Tibial artery (tissue), 4 donors: ENCODE measurements at regions not wholly inside any gene's neighbourhood (a gene's known extent, or its start where the extent isn't known, plus 50 kb on each side); places are given as distances from the start of the nearest gene placed in this dataset.

Experiments used
- DNase-seq, 2 donors: peaks; one replicate each; pipeline ENCODE4 v3.0.0-alpha.2; 2019
- H3K27ac ChIP-seq, 2 donors: fragments of 200-600 bp; sonication (generic) in 1 of 2; 1 replicate in 1 of 2; 2 replicates in 1 of 2; pipeline ENCODE4 v1.5.1; 2018 to 2019; ENCODE audit warnings: mild to moderate bottlenecking in 1 of 2
- H3K27me3 ChIP-seq, 2 donors: fragments of 200-600 bp; sonication (generic) in 1 of 2; one replicate each; pipeline versions ENCODE4 v1.5.1 to v1.6.0; 2016 to 2019
- H3K36me3 ChIP-seq, 3 donors: fragments of 200-600 bp; sonication (generic) in 2 of 3; one replicate each; pipeline ENCODE4 v1.5.1; 2016 to 2019; ENCODE audit warnings: mild to moderate bottlenecking in 2 of 3
- H3K4me1 ChIP-seq, 4 donors: fragments of 200-600 bp; sonication (generic) in 2 of 4; 1 replicate in 3 of 4; 2 replicates in 1 of 4; pipeline ENCODE4 v1.5.1; 2016 to 2019
- H3K4me3 ChIP-seq, 2 donors: fragments of 200-600 bp; sonication (generic) in 1 of 2; 1 replicate in 1 of 2; 2 replicates in 1 of 2; pipeline ENCODE4 v1.5.1; 2018 to 2019; ENCODE audit warnings: mild to moderate bottlenecking in 2 of 2
- H3K9me3 ChIP-seq, 3 donors: fragments of 200-600 bp; sonication (generic) in 1 of 3; one replicate each; pipeline ENCODE4 v1.5.1; 2016 to 2019
- CTCF ChIP-seq, 2 experiments: fragments of 200-600 bp in 1 of 2; fragments of 450-650 bp in 1 of 2; IDR thresholded peaks; one replicate each; pipeline ENCODE4 v1.5.1; 2017 to 2019; ENCODE audit warnings: antibody characterized with exemption in 2 of 2, mild to moderate bottlenecking in 1 of 2, moderate library complexity in 1 of 2
- intact Hi-C: fragments of 100-400 bp; cut with DNase I; formaldehyde crosslinking; loops from one replicate; pipeline ENCODE4 v1.15.0; 2023; ENCODE audit warnings: low total_unique reads

GRCh38 chr10:88067737-88068136 is 204.3 kb downstream of the PTEN start:
- H3K9me3 ChIP-seq = no peaks in the 10 kb centered on the region
- no peak for TF ChIP-seq CTCF (IDR thresholded peaks at IDR 0.05)
- DNase-seq = no peak
- no peaks in the 10 kb centered on the region for H3K36me3 ChIP-seq
- intact Hi-C loops = no loop called here
- H3K4me3 ChIP-seq = no peak overlapping the region
- no peak overlapping the region for H3K27ac ChIP-seq
- no peaks in the 10 kb centered on the region for H3K27me3 ChIP-seq
- peaks cover 0 to 27% (median 20%) of the 10 kb centered on the region in 4 donors for H3K4me1 ChIP-seq

DNA sequence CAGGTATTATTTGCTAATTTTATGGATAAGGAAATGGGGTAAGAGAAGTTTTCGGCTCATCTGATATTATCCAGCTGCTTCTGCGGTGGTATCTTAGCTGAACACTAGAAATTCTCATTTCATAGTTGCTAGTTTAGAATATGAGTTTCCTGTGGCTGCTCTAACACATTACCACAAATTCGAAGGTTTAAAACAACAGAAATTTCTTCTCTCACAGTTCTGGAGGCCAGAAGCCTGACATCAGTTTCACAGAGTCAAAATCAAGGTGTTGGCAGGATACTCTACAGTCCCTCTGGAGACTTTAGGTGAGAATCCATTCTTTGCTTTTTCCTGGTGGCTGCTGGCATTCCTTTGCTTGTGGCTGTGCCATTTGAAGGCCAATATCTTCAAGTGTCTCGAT is 205.9 kb downstream of the PTEN start:
- no peaks in the 10 kb centered on the region for H3K27me3 ChIP-seq

DNA sequence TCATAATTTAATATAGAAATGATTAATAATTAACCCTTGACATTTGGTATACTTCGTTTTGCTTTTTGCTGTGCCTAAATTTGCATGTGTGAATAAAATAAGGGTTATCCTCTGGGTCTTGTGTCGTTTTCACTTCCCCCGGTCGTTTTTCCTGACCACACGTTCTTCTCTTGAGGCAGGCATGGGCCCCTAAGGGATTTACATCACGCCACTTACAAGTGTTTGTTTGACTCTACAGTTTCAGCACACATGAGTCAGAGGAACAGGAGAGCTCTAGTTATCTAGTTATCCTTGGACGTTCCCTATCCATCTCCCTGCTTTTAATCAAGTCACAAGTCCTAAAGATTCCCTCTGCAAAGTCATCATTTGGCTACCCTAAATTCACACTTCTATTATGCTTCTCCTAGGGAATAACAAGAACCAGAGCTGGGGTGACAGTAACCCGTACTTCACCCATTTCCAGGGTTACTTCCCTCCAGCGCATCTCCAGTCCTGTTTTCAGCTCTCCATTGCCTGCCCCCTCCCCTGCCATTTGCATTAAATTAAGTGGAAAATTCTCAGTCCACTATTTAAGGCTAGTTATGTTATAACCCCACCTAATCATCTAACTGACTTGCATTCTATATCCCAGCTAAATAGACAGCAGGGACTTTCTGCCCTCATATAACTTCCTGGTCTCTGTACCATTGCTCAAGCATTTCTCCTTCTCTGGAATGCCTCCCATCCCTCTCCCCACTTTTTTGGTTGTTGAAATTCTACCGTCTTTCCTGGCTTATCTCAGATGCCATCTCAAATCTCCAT is 206.9 kb downstream of the PTEN start:
- peaks cover 0 to 2% (median 0%) of the 10 kb centered on the region in 4 donors for H3K4me1 ChIP-seq
- no peaks in the 10 kb centered on the region for H3K9me3 ChIP-seq
- DNase-seq = no peak
- no peaks in the 10 kb centered on the region for H3K36me3 ChIP-seq
- intact Hi-C loops = no loop called here
- no peak for TF ChIP-seq CTCF (IDR thresholded peaks at IDR 0.05)
- H3K4me3 ChIP-seq = no peak overlapping the region
- no peak overlapping the region for H3K27ac ChIP-seq
- H3K27me3 ChIP-seq = no peaks in the 10 kb centered on the region

More for the DNA sequence above, 205.9 kb downstream of the PTEN start:
- no peak for TF ChIP-seq CTCF (IDR thresholded peaks at IDR 0.05)
- H3K4me1 ChIP-seq = peaks cover 0 to 11% (median 4%) of the 10 kb centered on the region in 4 donors
- intact Hi-C loops = no loop called here
- no peak overlapping the region for H3K27ac ChIP-seq
- DNase-seq = no peak
- no peaks in the 10 kb centered on the region for H3K9me3 ChIP-seq
- H3K4me3 ChIP-seq = no peak overlapping the region
- H3K36me3 ChIP-seq = no peaks in the 10 kb centered on the region

DNA sequence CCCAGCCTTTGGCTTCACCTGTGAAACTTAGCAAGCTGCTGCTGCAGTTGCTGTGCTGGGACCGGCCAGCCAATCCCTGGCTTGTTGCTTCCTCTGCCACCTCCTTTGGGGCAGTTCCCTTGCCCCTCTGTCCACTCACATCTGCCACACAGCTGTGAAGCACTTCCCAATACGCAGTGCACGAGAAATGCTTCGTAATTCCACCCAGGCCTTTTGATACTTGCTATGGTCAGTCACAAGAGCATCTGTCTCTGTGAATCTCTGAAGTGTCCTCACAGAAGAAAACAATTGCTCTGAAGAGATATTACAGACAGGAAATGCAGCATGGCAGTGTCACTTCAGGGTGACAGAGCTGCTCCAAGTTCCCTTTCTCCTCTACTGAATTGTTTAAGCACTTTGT is 208.5 kb downstream of the PTEN start:
- no peaks in the 10 kb centered on the region for H3K36me3 ChIP-seq
- intact Hi-C loops = no loop called here
- TF ChIP-seq CTCF (IDR thresholded peaks at IDR 0.05) = no peak
- H3K27me3 ChIP-seq = no peaks in the 10 kb centered on the region
- H3K4me3 ChIP-seq = no peak overlapping the region
- H3K4me1 ChIP-seq = peaks cover 0 to 13% (median 5%) of the 10 kb centered on the region in 4 donors
- no peak for DNase-seq
- H3K27ac ChIP-seq = no peak overlapping the region
- no peaks in the 10 kb centered on the region for H3K9me3 ChIP-seq

- DNase-seq = no peak
- H3K4me1 ChIP-seq = peaks cover 0 to 13% (median 5%) of the 10 kb centered on the region in 4 donors
- H3K27ac ChIP-seq = no peak overlapping the region
- H3K4me3 ChIP-seq = no peak overlapping the region
- H3K9me3 ChIP-seq = no peaks in the 10 kb centered on the region
- no peak for TF ChIP-seq CTCF (IDR thresholded peaks at IDR 0.05)
- intact Hi-C loops = no loop called here
- H3K27me3 ChIP-seq = no peaks in the 10 kb centered on the region
- no peaks in the 10 kb centered on the region for H3K36me3 ChIP-seq
These were observed 210.3 kb downstream of the PTEN start for GRCh38 chr10:88073682-88074081.
